NB4 (cell line): ENCODE measurements at regions not wholly inside any gene's neighbourhood (a gene's known extent, or its start where the extent isn't known, plus 50 kb on each side); places are given as distances from the start of the nearest gene placed in this dataset.
A peak's percentile ranks its signal among the peaks of the same experiment; 100 is the strongest.
"Not testable (repeated sequence)": the region's sequence is repeated elsewhere in the genome, so short reads cannot be mapped to it uniquely, and the experiment has no call there.

Experiments
- DNase-seq: peaks from one replicate; pipeline ENCODE4 v3.0.0; 2010; ENCODE audit warnings: low read depth
- H3K4me3 ChIP-seq: one replicate; pipeline ENCODE4 v1.5.1; 2011; ENCODE audit warnings: mild to moderate bottlenecking, low read depth, low read length, moderate library complexity
- MYC ChIP-seq: IDR thresholded peaks from 2 replicates; pipeline ENCODE4 v1.6.1; 2011; ENCODE audit warnings: low read depth, low read length
- POLR2A ChIP-seq: IDR thresholded peaks from 2 replicates; pipeline ENCODE4 v1.6.1; 2011; ENCODE audit warnings: mild to moderate bottlenecking; ENCODE audit not compliant: insufficient read length; ENCODE audit errors: extremely low read depth
- TF ChIP-seq, protein P1 (sequence below): IDR thresholded peaks from 2 replicates; pipeline ENCODE4 v1.6.1; 2011; ENCODE audit warnings: low read depth, low read length
- TF ChIP-seq, protein P2 (sequence below): IDR thresholded peaks from one replicate; pipeline ENCODE4 v1.5.1; 2012; ENCODE audit warnings: low read depth, low read length

DNA sequence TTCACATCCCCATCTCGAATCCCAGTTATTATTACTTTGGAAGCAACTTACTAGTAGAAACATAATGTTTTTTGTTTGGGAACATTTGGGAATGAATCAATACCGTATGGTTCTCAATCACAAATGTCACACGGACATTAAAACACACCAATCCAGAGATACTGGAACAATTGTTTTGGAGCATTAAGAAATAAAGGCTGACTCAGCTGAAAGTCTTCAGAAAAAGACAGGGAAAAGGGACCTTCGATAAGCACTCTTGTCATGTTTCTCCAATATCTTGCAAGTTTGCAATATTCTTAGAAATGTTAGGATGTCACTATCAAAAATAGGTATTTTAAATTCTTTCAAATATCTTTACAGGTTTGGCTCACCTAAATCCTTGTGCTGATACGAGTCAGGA lies 362.4 kb downstream of the CETN3 start:
- H3K4me3 ChIP-seq = no peak overlapping the region
- TF ChIP-seq, protein P1, sequence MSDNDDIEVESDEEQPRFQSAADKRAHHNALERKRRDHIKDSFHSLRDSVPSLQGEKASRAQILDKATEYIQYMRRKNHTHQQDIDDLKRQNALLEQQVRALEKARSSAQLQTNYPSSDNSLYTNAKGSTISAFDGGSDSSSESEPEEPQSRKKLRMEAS = no peak
- no peak for TF ChIP-seq MYC
- TF ChIP-seq, protein P2, sequence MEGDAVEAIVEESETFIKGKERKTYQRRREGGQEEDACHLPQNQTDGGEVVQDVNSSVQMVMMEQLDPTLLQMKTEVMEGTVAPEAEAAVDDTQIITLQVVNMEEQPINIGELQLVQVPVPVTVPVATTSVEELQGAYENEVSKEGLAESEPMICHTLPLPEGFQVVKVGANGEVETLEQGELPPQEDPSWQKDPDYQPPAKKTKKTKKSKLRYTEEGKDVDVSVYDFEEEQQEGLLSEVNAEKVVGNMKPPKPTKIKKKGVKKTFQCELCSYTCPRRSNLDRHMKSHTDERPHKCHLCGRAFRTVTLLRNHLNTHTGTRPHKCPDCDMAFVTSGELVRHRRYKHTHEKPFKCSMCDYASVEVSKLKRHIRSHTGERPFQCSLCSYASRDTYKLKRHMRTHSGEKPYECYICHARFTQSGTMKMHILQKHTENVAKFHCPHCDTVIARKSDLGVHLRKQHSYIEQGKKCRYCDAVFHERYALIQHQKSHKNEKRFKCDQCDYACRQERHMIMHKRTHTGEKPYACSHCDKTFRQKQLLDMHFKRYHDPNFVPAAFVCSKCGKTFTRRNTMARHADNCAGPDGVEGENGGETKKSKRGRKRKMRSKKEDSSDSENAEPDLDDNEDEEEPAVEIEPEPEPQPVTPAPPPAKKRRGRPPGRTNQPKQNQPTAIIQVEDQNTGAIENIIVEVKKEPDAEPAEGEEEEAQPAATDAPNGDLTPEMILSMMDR = no peak
- no peak for TF ChIP-seq POLR2A
- DNase-seq = no peak

DNA sequence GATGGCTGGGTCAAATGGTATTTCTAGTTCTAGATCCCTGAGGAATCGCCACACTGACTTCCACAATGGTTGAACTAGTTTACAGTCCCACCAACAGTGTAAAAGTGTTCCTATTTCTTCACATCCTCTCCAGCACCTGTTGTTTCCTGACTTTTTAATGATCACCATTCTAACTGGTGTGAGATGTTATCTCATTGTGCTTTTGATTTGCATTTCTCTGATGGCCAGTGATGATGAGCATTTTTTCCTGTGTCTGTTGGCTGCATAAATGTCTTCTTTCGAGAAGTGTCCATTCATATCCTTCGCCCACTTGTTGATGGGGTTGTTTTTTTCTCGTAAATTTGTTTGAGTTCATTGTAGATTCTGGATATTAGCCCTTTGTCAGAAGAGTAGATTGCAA lies 369.5 kb downstream of the CETN3 start:
- not testable (repeated sequence) for DNase-seq, H3K4me3 ChIP-seq

DNA sequence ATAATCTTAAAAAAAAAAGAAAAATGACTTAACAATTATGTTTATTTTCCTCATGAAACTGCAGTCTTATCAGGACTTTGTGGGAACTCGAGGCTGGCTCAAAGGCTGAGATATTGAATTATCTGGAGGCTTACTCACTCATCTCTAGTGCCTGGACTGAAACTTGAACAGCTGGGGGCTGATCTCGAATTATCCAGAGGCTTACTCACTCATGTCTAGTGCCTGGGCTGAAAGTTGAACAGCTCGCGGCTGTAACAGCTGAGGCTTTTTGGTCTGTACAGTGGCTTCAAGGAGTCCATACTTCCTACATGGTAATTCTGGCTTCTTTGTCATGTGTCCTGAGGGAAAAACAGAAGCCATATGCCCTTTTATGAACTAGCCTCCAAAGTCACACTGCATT lies 371.9 kb downstream of the CETN3 start:
- no peak for DNase-seq
- H3K4me3 ChIP-seq = no peak overlapping the region
- TF ChIP-seq, protein P2 = no peak
- TF ChIP-seq MYC (no peak), POLR2A (no peak)
- TF ChIP-seq, protein P1 = no peak

DNA sequence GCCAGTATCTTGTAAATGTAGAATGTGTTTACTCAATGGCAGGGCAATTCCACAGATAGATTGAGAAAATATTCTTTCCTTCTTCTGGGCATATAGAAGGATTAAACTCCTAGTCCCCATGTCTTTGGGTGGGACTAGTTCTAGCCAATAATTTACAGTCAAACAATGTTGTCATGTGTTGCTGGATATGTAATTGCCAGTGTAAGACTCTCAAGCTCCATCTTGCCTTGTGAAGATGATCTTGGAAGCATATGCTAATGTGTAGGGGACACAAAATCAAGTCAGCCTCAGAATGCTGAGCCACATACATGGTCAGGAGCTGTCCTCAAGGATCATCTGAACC lies 386.9 kb downstream of the CETN3 start:
- DNase-seq = no peak
- TF ChIP-seq MYC = no peak
- no peak overlapping the region for H3K4me3 ChIP-seq

DNA sequence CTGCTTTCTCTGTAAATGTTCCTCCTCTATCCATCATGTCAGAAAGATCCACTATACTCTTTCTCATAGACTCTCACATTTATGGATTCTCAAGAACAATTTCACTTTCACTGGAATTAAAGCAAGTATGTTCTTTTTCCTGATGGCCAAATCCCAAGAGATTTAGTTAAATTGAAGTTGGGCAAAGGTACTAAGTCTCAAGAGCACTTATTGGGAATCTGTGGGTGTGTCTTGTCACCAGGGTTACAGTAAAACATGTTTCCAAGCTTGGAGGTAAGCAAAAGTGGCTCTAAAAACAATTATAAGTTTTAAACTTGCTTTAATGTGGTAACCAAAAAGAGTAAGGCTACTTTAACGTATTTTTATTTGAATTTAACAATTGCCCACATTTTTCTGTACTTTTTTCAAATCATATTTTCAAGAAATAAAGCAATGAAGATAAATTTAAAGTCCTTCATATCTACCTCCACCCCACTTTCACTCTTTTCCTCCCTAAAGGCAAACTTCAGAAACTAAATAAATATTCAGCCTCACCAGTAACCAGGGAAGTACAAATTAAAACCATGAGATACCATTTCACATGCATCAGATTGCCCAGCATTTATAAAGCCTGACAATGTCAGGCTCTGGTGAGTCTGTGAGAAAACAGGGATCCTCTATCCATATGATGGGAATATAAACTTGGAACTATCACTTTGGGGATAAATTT lies 387.4 kb downstream of the CETN3 start:
- no peak overlapping the region for H3K4me3 ChIP-seq
- no peak for DNase-seq
- TF ChIP-seq MYC (no peak), POLR2A (no peak)
- TF ChIP-seq, protein P1 = no peak
- TF ChIP-seq, protein P2 = no peak

DNA sequence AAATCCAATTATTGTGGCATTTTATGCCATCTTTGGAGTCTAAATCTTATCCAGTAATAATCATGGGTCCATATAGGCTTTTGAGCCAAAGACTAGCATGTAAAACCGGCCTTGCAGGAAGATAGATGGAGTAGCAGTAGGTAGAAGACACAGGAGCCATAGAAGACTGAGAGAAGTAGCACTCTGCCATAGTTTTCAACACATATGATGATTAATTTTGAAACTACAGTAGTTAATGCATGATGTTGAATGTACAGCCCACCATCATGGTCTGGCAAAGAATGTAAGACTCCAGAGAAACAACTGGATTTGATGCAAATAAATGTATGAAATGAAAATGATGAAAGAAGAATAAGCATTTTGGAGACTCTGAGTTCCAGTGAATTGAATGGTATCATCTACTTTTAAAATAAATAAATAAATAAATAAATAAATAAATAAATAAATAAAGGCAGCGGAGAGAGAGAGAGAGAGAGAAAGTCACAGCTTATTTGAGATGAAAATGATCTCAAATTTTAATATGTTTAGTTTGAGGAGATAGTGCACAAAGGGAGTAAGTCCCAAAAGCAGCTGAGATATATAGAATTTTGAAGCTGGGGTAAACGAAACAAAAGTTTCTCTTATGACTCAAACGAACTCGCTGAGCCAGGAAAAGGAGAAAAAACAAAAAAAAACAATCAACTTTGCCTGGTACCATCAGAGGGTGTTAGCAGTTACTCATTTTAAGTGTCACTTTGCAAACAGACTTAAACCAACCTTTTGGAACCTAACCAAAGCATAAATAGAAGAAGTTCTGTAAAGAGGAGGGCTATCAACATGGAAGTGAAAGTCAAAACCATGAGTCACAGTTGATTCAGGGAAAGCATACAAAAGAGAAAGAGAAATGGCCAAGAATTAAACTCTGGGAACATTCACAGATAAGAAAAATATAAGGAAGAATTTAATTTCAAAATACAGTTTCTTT lies 388.7 kb downstream of the CETN3 start:
- H3K4me3 ChIP-seq = no peak overlapping the region
- TF ChIP-seq, protein P1 = no peak
- TF ChIP-seq MYC (no peak), POLR2A (no peak)
- TF ChIP-seq, protein P2 = no peak
- peak; percentile 7 for DNase-seq
